SIG-M5 treated with dmso at 0.1 percent for 504 hours (cell line): ENCODE measurements at regions not wholly inside any gene's neighbourhood (a gene's known extent, or its start where the extent isn't known, plus 50 kb on each side); places are given as distances from the start of the nearest gene placed in this dataset.
"Not testable (repeated sequence)": the region's sequence is repeated elsewhere in the genome, so short reads cannot be mapped to it uniquely, and the experiment has no call there.

Experiments
- DNase-seq: peaks from one replicate; lab custom pipeline; 2025; ENCODE audit not compliant: unreplicated experiment; lab: John Stamatoyannopoulos, UW

- not testable (repeated sequence) for DNase-seq
These were observed 106.0 kb downstream of the SPATA18 start for GRCh38 chr4:52157071-52157470.

- no peak for DNase-seq
These were observed 106.7 kb downstream of the SPATA18 start for GRCh38 chr4:52157641-52158316.

GRCh38 chr4:52160859-52161258 lies 109.8 kb downstream of the SPATA18 start:
- DNase-seq, result no peak

- no peak for DNase-seq
These were observed 113.0 kb downstream of the SPATA18 start for GRCh38 chr4:52164116-52164515.

GRCh38 chr4:52172166-52172565 lies 121.1 kb downstream of the SPATA18 start:
- no peak for DNase-seq

- no peak for DNase-seq
These were observed 122.5 kb downstream of the SPATA18 start for GRCh38 chr4:52173470-52174045.

GRCh38 chr4:52187603-52188002 lies 136.5 kb downstream of the SPATA18 start:
- DNase-seq, result no peak

- no peak for DNase-seq
These were observed 140.9 kb downstream of the SPATA18 start for GRCh38 chr4:52192001-52192400.

GRCh38 chr4:52192721-52193135 lies 141.6 kb downstream of the SPATA18 start:
- no peak for DNase-seq

- DNase-seq, result no peak
These were observed 144.8 kb downstream of the SPATA18 start for GRCh38 chr4:52195869-52196268.

- no peak for DNase-seq
These were observed 145.6 kb downstream of the SPATA18 start for GRCh38 chr4:52196606-52197130.

- DNase-seq, result no peak
These were observed 146.2 kb downstream of the SPATA18 start for GRCh38 chr4:52197306-52197705.

GRCh38 chr4:52198294-52198693 lies 147.2 kb downstream of the SPATA18 start:
- no peak for DNase-seq

GRCh38 chr4:52199574-52200338 lies 148.7 kb downstream of the SPATA18 start:
- DNase-seq, result peak; percentile 0

- DNase-seq, result no peak
These were observed 149.2 kb downstream of the SPATA18 start for GRCh38 chr4:52200339-52200725.

- no peak for DNase-seq
These were observed 150.6 kb downstream of the SPATA18 start for GRCh38 chr4:52201715-52202114.

- no peak for DNase-seq
These were observed 151.2 kb downstream of the SPATA18 start for GRCh38 chr4:52202251-52202779.

- no peak for DNase-seq
These were observed 151.8 kb downstream of the SPATA18 start for GRCh38 chr4:52202931-52203330.

GRCh38 chr4:52203351-52203750 lies 152.2 kb downstream of the SPATA18 start:
- no peak for DNase-seq

GRCh38 chr4:52204921-52205320 lies 153.8 kb downstream of the SPATA18 start:
- DNase-seq, result no peak

- DNase-seq, result not testable (repeated sequence)
These were observed 156.0 kb downstream of the SPATA18 start for GRCh38 chr4:52207146-52207545.

GRCh38 chr4:52212702-52213101 lies 161.6 kb downstream of the SPATA18 start:
- no peak for DNase-seq
